ENCODE measurements at regions not wholly inside any gene's neighbourhood (a gene's known extent, or its start where the extent isn't known, plus 50 kb on each side); places are given as distances from the start of the nearest gene placed in this dataset.

GRCh38 chr2:137834760-137835379 lies 129.4 kb upstream of the HNMT start:
- TF ChIP-seq CTCF (IDR thresholded peaks at IDR 0.05; ENCODE audit: extremely low read depth, missing control alignments) = no peak
- DNase-seq (ENCODE audit: low spot score) = no peak

- TF ChIP-seq CTCF (IDR thresholded peaks at IDR 0.05; ENCODE audit: extremely low read depth, missing control alignments) = no peak
- DNase-seq (ENCODE audit: low spot score) = no peak
Measured at GRCh38 chr2:137836671-137837070, 127.6 kb upstream of the HNMT start.

- no peak for DNase-seq (ENCODE audit: low spot score)
- no peak for TF ChIP-seq CTCF (IDR thresholded peaks at IDR 0.05; ENCODE audit: extremely low read depth, missing control alignments)
Measured at GRCh38 chr2:137837830-137838229, 126.4 kb upstream of the HNMT start.

GRCh38 chr2:137838255-137839092 lies 125.8 kb upstream of the HNMT start:
- peak; percentile 49 for DNase-seq (ENCODE audit: low spot score)
- peak; percentile 7 for TF ChIP-seq CTCF (IDR thresholded peaks at IDR 0.05; ENCODE audit: extremely low read depth, missing control alignments)

GRCh38 chr2:137842430-137842829 lies 121.8 kb upstream of the HNMT start:
- DNase-seq (ENCODE audit: low spot score) = no peak
- no peak for TF ChIP-seq CTCF (IDR thresholded peaks at IDR 0.05; ENCODE audit: extremely low read depth, missing control alignments)

GRCh38 chr2:137842952-137843351 lies 121.3 kb upstream of the HNMT start:
- no peak for DNase-seq (ENCODE audit: low spot score)
- no peak for TF ChIP-seq CTCF (IDR thresholded peaks at IDR 0.05; ENCODE audit: extremely low read depth, missing control alignments)

- no peak for TF ChIP-seq CTCF (IDR thresholded peaks at IDR 0.05; ENCODE audit: extremely low read depth, missing control alignments)
- DNase-seq (ENCODE audit: low spot score) = no peak
Measured at GRCh38 chr2:137845422-137845821, 118.9 kb upstream of the HNMT start.

Measured in GM20000 (cell line).